Natural killer cell (primary cell): ENCODE measurements at regions not wholly inside any gene's neighbourhood (a gene's known extent, or its start where the extent isn't known, plus 50 kb on each side); places are given as distances from the start of the nearest gene placed in this dataset.

Source experiments
- ATAC-seq, 3 donors: fragments of 150-1000 bp in 2 of 3; fragments of 200-7000 bp in 1 of 3; cut with Tn5 transposase; 1 replicate in 1 of 3; 2 replicates in 2 of 3; pipeline ENCODE4 v1.10.0; 2021; ENCODE audit warnings: mild to moderate bottlenecking in 2 of 3, moderate library complexity in 2 of 3
- DNase-seq, 2 donors: peaks; one replicate each; pipeline versions ENCODE4 v3.0.0 to v3.0.0-alpha.2; 2013 to 2021; ENCODE audit warnings: mixed read lengths in 1 of 2
- H3K27ac ChIP-seq: one replicate; pipeline ENCODE4 v1.5.1; 2013; ENCODE audit warnings: mild to moderate bottlenecking, low read length
- H3K27me3 ChIP-seq: one replicate; pipeline ENCODE4 v1.6.1; 2013; ENCODE audit warnings: low read length; ENCODE audit not compliant: control insufficient read depth, insufficient read depth
- H3K36me3 ChIP-seq: one replicate; pipeline ENCODE4 v1.6.1; 2013; ENCODE audit warnings: low read length; ENCODE audit not compliant: control insufficient read depth, insufficient read depth
- H3K4me1 ChIP-seq: one replicate; pipeline ENCODE4 v1.6.1; 2013; ENCODE audit warnings: low read length; ENCODE audit not compliant: control insufficient read depth, insufficient read depth
- H3K4me3 ChIP-seq: one replicate; pipeline ENCODE4 v1.5.1; 2013; ENCODE audit warnings: low read length
- H3K9me3 ChIP-seq: one replicate; pipeline ENCODE4 v1.6.1; 2013; ENCODE audit warnings: low read length; ENCODE audit not compliant: control insufficient read depth, insufficient read depth
- H3K27ac Mint-ChIP-seq, 2 donors: one replicate each; pipeline ENCODE4 v1.8.0; 2022; ENCODE audit warnings: mild to moderate bottlenecking in 2 of 2, mixed read lengths in 2 of 2, moderate library complexity in 1 of 2
- H3K27me3 Mint-ChIP-seq, 2 donors: one replicate each; pipeline ENCODE4 v1.8.0; 2022; ENCODE audit warnings: low read depth in 2 of 2, mixed read lengths in 2 of 2
- H3K36me3 Mint-ChIP-seq: one replicate; pipeline ENCODE4 v1.8.0; 2022; ENCODE audit warnings: mixed read lengths
- H3K4me1 Mint-ChIP-seq, 2 donors: one replicate each; pipeline ENCODE4 v1.8.0; 2022; ENCODE audit warnings: mixed read lengths in 2 of 2
- H3K4me3 Mint-ChIP-seq: one replicate; pipeline ENCODE4 v1.8.0; 2022; ENCODE audit warnings: mild to moderate bottlenecking, moderate library complexity, mixed read lengths
- H3K9me3 Mint-ChIP-seq, 2 donors: one replicate each; pipeline ENCODE4 v1.8.0; 2022; ENCODE audit warnings: mixed read lengths in 2 of 2
- WGBS: methylation state at CpG from one replicate; pipeline ENCODE4 v1.1.7; 2013; ENCODE audit warnings: missing lambda C conversion rate; ENCODE audit not compliant: insufficient coverage; 5-methylcytosine and 5-hydroxymethylcytosine counted together
- intact Hi-C: fragments of 100-400 bp; cut with micrococcal nuclease; formaldehyde crosslinking; loops from one replicate; pipeline ENCODE4 v1.14.2; 2022
- TF ChIP-seq, protein P1 (sequence below): fragments of 200-600 bp; IDR thresholded peaks from one replicate; pipeline ENCODE4 v1.8.0; 2022; ENCODE audit warnings: antibody characterized with exemption

DNA sequence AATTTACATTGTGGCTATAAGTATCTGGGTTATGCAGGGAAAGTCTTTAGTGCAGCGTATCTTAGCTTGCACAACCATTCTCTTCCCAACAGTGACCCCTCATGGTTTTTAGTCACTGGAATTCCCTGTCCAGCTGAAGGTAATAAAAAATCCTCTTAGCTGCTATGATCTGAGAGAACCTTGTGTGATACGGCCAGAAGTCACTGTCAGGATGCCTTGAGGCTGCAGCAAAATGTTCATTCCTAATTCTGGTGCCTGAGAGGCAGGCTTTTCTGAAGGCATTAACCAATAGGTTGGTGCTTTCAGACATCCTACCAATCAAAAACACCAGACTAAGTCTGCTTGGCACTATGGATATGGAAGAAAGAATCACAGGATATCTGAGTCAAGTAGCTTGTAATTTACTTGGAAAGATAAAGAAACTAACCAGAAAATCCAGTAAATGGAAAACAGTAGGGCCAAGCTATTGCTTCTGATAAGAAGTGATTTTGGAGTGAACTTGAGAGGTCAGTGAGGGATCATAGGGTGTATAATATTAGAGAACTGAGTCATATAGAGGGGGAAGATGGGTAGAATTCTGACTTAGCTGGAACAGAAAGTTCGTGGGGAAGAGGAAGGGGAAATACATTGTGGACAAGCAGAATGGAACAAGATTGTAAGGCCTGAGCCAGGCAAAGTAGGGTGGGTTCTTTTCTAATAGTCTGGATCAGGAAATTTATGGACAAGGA is 89.0 kb upstream of the SLC14A2 start:
- Mint-ChIP-seq H3K36me3 (no peaks in the 10 kb centered on the region), H3K27me3 (peaks cover 3 to 23% of the 10 kb centered on the region in 2 donors), H3K4me3 (no peak overlapping the region), H3K27ac (no peak overlapping the region), H3K9me3 (no peaks in the 10 kb centered on the region), H3K4me1 (no peaks in the 10 kb centered on the region)
- intact Hi-C loops = no loop called here
- DNase-seq = no peak
- H3K36me3 ChIP-seq = no peaks in the 10 kb centered on the region
- no peak overlapping the region for H3K27ac ChIP-seq
- no peaks in the 10 kb centered on the region for H3K27me3 ChIP-seq
- H3K4me3 ChIP-seq = no peak overlapping the region
- no peaks in the 10 kb centered on the region for H3K4me1 ChIP-seq
- WGBS = 65% methylated on average over 3 of the region's 3 CpGs
- no peak for ATAC-seq
- H3K9me3 ChIP-seq = no peaks in the 10 kb centered on the region
- TF ChIP-seq, protein P1, sequence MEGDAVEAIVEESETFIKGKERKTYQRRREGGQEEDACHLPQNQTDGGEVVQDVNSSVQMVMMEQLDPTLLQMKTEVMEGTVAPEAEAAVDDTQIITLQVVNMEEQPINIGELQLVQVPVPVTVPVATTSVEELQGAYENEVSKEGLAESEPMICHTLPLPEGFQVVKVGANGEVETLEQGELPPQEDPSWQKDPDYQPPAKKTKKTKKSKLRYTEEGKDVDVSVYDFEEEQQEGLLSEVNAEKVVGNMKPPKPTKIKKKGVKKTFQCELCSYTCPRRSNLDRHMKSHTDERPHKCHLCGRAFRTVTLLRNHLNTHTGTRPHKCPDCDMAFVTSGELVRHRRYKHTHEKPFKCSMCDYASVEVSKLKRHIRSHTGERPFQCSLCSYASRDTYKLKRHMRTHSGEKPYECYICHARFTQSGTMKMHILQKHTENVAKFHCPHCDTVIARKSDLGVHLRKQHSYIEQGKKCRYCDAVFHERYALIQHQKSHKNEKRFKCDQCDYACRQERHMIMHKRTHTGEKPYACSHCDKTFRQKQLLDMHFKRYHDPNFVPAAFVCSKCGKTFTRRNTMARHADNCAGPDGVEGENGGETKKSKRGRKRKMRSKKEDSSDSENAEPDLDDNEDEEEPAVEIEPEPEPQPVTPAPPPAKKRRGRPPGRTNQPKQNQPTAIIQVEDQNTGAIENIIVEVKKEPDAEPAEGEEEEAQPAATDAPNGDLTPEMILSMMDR = no peak

DNA sequence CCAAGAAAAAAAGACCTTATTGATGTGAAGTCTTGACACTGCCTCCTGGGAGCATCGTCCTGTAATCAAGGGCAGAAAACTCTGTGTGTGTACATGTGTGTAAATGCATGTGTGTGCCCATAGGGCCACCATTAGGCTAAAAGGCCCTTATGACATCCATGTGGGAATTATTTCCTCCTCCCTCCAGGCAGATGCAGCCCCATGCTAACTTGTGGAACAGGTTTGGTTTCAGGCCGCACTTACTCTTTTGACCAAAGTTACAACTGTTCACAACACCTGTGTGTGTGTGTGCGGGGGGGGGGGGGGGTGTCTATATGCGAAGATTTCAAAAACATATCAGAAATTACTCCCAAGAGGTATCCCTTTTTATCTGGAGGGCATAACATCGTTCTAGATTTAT is 87.4 kb upstream of the SLC14A2 start:
- intact Hi-C loops = no loop called here
- H3K27me3 Mint-ChIP-seq = peaks cover 3 to 23% of the 10 kb centered on the region in 2 donors

DNA sequence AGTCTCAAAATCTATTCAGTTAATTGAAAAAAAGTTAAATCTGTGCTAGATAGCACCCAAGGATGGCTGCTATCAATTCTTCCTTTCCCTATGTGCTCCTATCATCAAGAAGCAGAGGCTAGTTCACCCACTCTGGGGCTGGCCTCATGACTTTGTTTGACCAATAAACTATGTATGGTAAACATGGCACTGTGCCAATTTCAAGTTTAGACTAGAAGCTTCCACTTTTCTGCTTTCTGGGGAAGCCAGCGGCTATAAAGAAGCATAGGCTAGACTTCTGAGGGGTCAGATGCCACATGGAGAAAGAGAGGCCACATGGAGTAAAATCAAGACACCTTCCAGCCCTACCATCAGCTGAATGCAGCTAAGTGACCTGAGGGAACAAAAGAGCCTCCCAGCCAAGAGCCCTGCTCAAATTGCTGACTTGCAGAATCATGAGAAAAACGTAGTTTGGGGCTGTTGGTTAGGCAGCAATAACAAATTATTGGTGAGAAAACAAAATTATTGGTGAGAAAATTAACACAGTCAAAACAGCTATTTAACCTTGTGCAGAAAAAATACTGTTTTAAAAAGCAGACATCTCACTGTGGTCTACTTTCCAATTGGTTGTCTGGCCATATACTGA is 86.5 kb upstream of the SLC14A2 start:
- H3K27ac Mint-ChIP-seq = no peak overlapping the region
- Histone ChIP-seq H3K36me3 (no peaks in the 10 kb centered on the region), H3K4me1 (no peaks in the 10 kb centered on the region), H3K27me3 (no peaks in the 10 kb centered on the region), H3K4me3 (no peak overlapping the region), H3K9me3 (no peaks in the 10 kb centered on the region), H3K27ac (no peak overlapping the region)
- H3K9me3 Mint-ChIP-seq = peaks cover 2% of the 10 kb centered on the region in 2 donors
- intact Hi-C loops = no loop called here
- WGBS = 77% methylated on average over 2 of the region's 2 CpGs
- DNase-seq = no peak
- no peak for ATAC-seq
- H3K4me1 Mint-ChIP-seq = no peaks in the 10 kb centered on the region
- peaks cover 0 to 29% of the 10 kb centered on the region in 2 donors for H3K27me3 Mint-ChIP-seq
- H3K4me3 Mint-ChIP-seq = no peak overlapping the region
- TF ChIP-seq, protein P1 = no peak
- H3K36me3 Mint-ChIP-seq = no peaks in the 10 kb centered on the region

More for the DNA sequence above, 87.4 kb upstream of the SLC14A2 start:
- H3K27ac Mint-ChIP-seq = no peak overlapping the region
- WGBS = 100% methylated on average over 1 of the region's 5 CpGs
- no peak overlapping the region for H3K27ac ChIP-seq
- H3K4me3 ChIP-seq = no peak overlapping the region
- H3K36me3 Mint-ChIP-seq = no peaks in the 10 kb centered on the region
- no peaks in the 10 kb centered on the region for H3K9me3 ChIP-seq
- no peaks in the 10 kb centered on the region for H3K9me3 Mint-ChIP-seq
- no peaks in the 10 kb centered on the region for H3K4me1 Mint-ChIP-seq
- H3K36me3 ChIP-seq = no peaks in the 10 kb centered on the region
- TF ChIP-seq, protein P1 = no peak
- ATAC-seq = no peak
- no peaks in the 10 kb centered on the region for H3K4me1 ChIP-seq
- no peak overlapping the region for H3K4me3 Mint-ChIP-seq
- no peak for DNase-seq
- H3K27me3 ChIP-seq = no peaks in the 10 kb centered on the region
